ENCODE measurements at regions not wholly inside any gene's neighbourhood (a gene's known extent, or its start where the extent isn't known, plus 50 kb on each side); places are given as distances from the start of the nearest gene placed in this dataset.
"Not testable (repeated sequence)": the region's sequence is repeated elsewhere in the genome, so short reads cannot be mapped to it uniquely, and the experiment has no call there.

- no peak for DNase-seq (ENCODE audit: low read depth in 4 of 4, low spot score in 3 of 4)
These were observed 66.6 kb downstream of the LACC1 start for GRCh38 chr13:43946281-43946680.

- no peak for DNase-seq (ENCODE audit: low read depth in 4 of 4, low spot score in 3 of 4)
These were observed 68.3 kb downstream of the LACC1 start for GRCh38 chr13:43947897-43948458.

GRCh38 chr13:43953370-43953769 is 73.7 kb downstream of the LACC1 start:
- DNase-seq (ENCODE audit: low read depth in 4 of 4, low spot score in 3 of 4), result no peak

GRCh38 chr13:43956975-43957374 is 77.3 kb downstream of the LACC1 start:
- not testable (repeated sequence) for DNase-seq (ENCODE audit: low read depth in 4 of 4, low spot score in 3 of 4)

GRCh38 chr13:43959291-43959690 is 79.6 kb downstream of the LACC1 start:
- no peak for DNase-seq (ENCODE audit: low read depth in 4 of 4, low spot score in 3 of 4)

- DNase-seq (ENCODE audit: low read depth in 4 of 4, low spot score in 3 of 4), result no peak
These were observed 82.2 kb downstream of the LACC1 start for GRCh38 chr13:43961909-43962308.

GRCh38 chr13:43963726-43964125 is 84.0 kb downstream of the LACC1 start:
- no peak for DNase-seq (ENCODE audit: low read depth in 4 of 4, low spot score in 3 of 4)

GRCh38 chr13:43964698-43965458 is 85.2 kb downstream of the LACC1 start:
- DNase-seq (ENCODE audit: low read depth in 4 of 4, low spot score in 3 of 4), result no peak

- no peak for DNase-seq (ENCODE audit: low read depth in 4 of 4, low spot score in 3 of 4)
These were observed 85.7 kb downstream of the LACC1 start for GRCh38 chr13:43965459-43965845.

- DNase-seq (ENCODE audit: low read depth in 4 of 4, low spot score in 3 of 4), result not testable (repeated sequence)
These were observed 88.7 kb downstream of the LACC1 start for GRCh38 chr13:43968251-43968942.

- DNase-seq (ENCODE audit: low read depth in 4 of 4, low spot score in 3 of 4), result not testable (repeated sequence)
These were observed 89.4 kb downstream of the LACC1 start for GRCh38 chr13:43968943-43969690.

GRCh38 chr13:43969919-43970318 is 90.2 kb downstream of the LACC1 start:
- DNase-seq (ENCODE audit: low read depth in 4 of 4, low spot score in 3 of 4), result not testable (repeated sequence)

- not testable (repeated sequence) for DNase-seq (ENCODE audit: low read depth in 4 of 4, low spot score in 3 of 4)
These were observed 91.0 kb downstream of the LACC1 start for GRCh38 chr13:43970520-43971242.

- not testable (repeated sequence) for DNase-seq (ENCODE audit: low read depth in 4 of 4, low spot score in 3 of 4)
These were observed 91.6 kb downstream of the LACC1 start for GRCh38 chr13:43971324-43971723.

- DNase-seq (ENCODE audit: low read depth in 4 of 4, low spot score in 3 of 4), result no peak
These were observed 98.2 kb downstream of the LACC1 start for GRCh38 chr13:43977911-43978310.

- DNase-seq (ENCODE audit: low read depth in 4 of 4, low spot score in 3 of 4), result no peak
These were observed 99.0 kb downstream of the LACC1 start for GRCh38 chr13:43978688-43979087.

GRCh38 chr13:43979492-43979891 is 99.8 kb downstream of the LACC1 start:
- no peak for DNase-seq (ENCODE audit: low read depth in 4 of 4, low spot score in 3 of 4)

- DNase-seq (ENCODE audit: low read depth in 4 of 4, low spot score in 3 of 4), result no peak
These were observed 100.9 kb downstream of the LACC1 start for GRCh38 chr13:43980587-43980986.

GRCh38 chr13:43981091-43981490 is 101.4 kb downstream of the LACC1 start:
- DNase-seq (ENCODE audit: low read depth in 4 of 4, low spot score in 3 of 4), result no peak

GRCh38 chr13:43981512-43982301 is 102.0 kb downstream of the LACC1 start:
- DNase-seq (ENCODE audit: low read depth in 4 of 4, low spot score in 3 of 4), result no peak
